ENCODE measurements at regions not wholly inside any gene's neighbourhood (a gene's known extent, or its start where the extent isn't known, plus 50 kb on each side); places are given as distances from the start of the nearest gene placed in this dataset.

DNA sequence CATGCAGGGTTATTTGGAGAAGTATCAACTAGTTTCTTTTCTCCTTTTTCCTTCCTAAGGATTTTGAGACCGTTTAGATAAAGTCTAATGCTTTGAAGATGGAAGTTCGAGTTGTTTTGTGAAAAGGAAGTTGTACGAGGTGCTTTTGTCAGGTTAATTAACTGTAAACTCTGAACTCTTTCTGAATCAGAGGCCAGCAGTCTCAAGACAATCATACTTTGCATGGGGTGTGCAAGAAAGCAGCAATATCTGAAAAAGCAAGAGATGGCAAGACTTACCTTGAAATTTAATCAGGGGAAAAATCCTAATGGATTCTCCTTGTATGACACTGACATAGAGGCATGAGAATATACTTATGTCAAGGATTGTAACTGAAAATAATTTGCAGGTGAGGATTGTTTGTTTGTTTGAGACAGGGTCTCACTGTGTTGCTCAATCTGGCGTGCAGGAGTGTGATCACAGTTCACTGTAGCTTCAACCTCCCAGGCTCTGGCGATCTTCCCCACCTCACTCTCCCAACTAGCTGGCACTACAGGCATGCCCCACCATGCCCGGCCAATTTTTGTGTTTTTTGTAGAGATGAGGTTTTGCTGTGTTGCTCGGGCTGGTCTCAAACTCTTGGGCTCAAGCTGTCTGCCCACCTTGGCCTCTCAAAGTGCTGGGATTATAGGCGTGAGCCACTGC, 170.2 kb upstream of the HMGA2 start:
- Mint-ChIP-seq H3K4me1 (ENCODE audit: unreplicated experiment) (peaks cover 16% of the 10 kb centered on the region), H3K36me3 (no peaks in the 10 kb centered on the region), H3K27ac (no peak overlapping the region), H3K27me3 (peaks cover 1% of the 10 kb centered on the region), H3K9me3 (peaks cover under 1% of the 10 kb centered on the region), H3K4me3 (no peak overlapping the region)
- TF ChIP-seq, protein P1, sequence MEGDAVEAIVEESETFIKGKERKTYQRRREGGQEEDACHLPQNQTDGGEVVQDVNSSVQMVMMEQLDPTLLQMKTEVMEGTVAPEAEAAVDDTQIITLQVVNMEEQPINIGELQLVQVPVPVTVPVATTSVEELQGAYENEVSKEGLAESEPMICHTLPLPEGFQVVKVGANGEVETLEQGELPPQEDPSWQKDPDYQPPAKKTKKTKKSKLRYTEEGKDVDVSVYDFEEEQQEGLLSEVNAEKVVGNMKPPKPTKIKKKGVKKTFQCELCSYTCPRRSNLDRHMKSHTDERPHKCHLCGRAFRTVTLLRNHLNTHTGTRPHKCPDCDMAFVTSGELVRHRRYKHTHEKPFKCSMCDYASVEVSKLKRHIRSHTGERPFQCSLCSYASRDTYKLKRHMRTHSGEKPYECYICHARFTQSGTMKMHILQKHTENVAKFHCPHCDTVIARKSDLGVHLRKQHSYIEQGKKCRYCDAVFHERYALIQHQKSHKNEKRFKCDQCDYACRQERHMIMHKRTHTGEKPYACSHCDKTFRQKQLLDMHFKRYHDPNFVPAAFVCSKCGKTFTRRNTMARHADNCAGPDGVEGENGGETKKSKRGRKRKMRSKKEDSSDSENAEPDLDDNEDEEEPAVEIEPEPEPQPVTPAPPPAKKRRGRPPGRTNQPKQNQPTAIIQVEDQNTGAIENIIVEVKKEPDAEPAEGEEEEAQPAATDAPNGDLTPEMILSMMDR (conservative IDR thresholded peaks at IDR 0.05), result no peak
- DNase-seq (ENCODE audit: extremely low spot score, unreplicated experiment), result no peak

DNA sequence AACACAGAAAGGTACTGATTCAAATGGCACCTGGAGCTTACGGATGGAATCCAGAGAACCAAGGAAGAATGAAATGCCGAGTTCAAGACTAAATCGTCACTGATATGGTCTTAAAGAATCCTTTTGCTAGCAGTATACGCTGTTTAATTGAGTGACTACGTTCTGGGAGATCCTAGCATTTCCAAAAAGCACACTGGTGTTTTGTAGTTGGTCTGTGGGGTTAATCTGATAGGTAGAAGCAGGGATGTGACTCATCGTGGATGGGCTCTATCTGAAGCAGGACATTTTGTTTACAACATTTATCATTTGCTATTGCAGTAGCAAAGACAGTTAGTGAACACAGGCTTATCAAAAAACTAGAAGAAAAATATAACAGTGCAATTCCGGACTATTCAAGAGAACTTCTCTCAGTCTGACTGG, 169.2 kb upstream of the HMGA2 start:
- no peak for DNase-seq (ENCODE audit: extremely low spot score, unreplicated experiment)
- Mint-ChIP-seq H3K4me3 (no peak overlapping the region), H3K27ac (no peak overlapping the region), H3K27me3 (peaks cover 7% of the 10 kb centered on the region), H3K36me3 (no peaks in the 10 kb centered on the region), H3K4me1 (ENCODE audit: unreplicated experiment) (peaks cover 16% of the 10 kb centered on the region), H3K9me3 (peaks cover 8% of the 10 kb centered on the region)
- TF ChIP-seq, protein P1 (conservative IDR thresholded peaks at IDR 0.05), result no peak

DNA sequence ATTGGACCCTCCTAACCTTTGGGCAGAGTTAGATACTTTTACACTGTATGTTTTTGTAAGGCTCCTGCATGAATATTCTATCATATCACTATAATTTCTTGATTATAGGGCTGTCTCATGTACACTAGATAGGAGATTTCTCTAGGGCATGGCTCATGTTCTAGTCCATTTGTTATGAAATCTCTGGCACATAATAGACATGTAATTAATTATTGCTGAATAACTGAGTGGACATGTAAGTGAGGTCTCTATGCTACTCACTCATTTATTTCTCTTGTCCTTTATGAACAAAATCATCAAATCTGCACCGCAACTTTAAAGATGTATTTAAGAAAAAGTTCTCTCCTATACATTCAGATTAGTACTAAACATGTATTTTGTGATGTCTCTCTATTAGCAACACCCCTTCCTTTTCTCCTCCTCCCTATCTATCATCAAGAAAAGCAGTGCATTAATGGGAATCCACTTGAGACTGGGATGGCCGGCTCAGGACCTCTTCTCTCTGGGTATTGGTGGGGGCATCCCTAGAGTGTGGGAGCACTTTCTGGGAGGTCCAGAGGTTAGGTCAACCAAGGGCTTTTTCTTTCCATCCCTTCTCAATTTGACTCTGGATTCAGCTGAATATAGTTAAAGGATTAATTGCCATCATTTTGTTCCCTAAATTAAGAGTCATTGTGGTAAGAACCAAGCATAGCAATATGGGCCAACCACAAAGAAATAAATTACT, 168.0 kb upstream of the HMGA2 start:
- TF ChIP-seq, protein P1 (conservative IDR thresholded peaks at IDR 0.05), result no peak
- no peak overlapping the region for H3K27ac Mint-ChIP-seq
- peaks cover 10% of the 10 kb centered on the region for H3K27me3 Mint-ChIP-seq
- peaks cover 16% of the 10 kb centered on the region for H3K4me1 Mint-ChIP-seq (ENCODE audit: unreplicated experiment)
- H3K9me3 Mint-ChIP-seq, result peaks cover 8% of the 10 kb centered on the region
- no peak for DNase-seq (ENCODE audit: extremely low spot score, unreplicated experiment)
- no peak overlapping the region for H3K4me3 Mint-ChIP-seq
- no peaks in the 10 kb centered on the region for H3K36me3 Mint-ChIP-seq

DNA sequence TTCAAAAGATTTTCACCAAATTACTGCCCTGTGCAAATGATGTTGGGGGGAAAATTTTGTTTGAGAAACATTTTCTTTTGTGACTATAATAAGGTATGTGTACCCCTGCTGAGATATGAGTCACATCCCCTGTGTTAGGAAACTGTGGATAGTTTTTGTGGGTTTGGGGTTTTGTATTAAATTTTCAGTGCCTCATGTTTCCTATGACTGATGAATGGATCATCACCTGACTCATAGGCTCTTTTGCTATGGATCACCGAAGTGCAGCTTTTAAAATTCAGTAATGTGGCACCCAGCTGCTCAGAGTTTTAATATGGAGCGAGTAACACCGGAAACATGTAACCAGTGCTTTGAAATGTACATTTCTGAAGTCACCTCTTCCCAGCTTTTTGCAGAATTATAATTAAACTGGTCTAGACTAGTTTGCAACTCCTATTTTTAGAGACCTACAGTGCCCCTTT, 167.4 kb upstream of the HMGA2 start:
- no peak overlapping the region for H3K4me3 Mint-ChIP-seq
- H3K9me3 Mint-ChIP-seq, result peaks cover 8% of the 10 kb centered on the region
- peaks cover 10% of the 10 kb centered on the region for H3K27me3 Mint-ChIP-seq
- H3K4me1 Mint-ChIP-seq (ENCODE audit: unreplicated experiment), result peaks cover 16% of the 10 kb centered on the region
- TF ChIP-seq, protein P1 (conservative IDR thresholded peaks at IDR 0.05), result no peak
- DNase-seq (ENCODE audit: extremely low spot score, unreplicated experiment), result no peak
- no peak overlapping the region for H3K27ac Mint-ChIP-seq
- H3K36me3 Mint-ChIP-seq, result no peaks in the 10 kb centered on the region

DNA sequence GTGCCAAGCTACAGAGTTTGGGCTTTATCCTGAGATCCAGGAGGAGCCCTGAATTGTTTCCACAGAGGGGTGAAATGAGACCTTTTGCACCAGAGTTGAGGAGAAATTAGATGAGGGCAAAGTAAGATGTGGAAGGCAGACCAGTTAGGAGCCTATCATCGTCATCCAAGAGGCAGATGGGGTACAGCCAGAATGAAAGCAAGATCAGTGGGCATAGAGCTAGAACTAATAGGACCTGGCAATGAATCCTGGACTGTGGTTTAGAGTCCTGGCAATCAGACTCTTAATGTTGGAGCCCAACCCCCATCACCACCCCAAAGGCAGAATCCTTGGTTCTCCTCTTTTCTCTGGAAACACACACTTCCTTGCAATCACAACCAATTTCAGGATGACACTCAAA, 166.6 kb upstream of the HMGA2 start:
- no peak overlapping the region for H3K4me3 Mint-ChIP-seq
- TF ChIP-seq, protein P1 (conservative IDR thresholded peaks at IDR 0.05), result no peak
- no peak for DNase-seq (ENCODE audit: extremely low spot score, unreplicated experiment)
- peaks cover 16% of the 10 kb centered on the region for H3K4me1 Mint-ChIP-seq (ENCODE audit: unreplicated experiment)
- no peaks in the 10 kb centered on the region for H3K36me3 Mint-ChIP-seq
- H3K9me3 Mint-ChIP-seq, result peaks cover 8% of the 10 kb centered on the region
- peaks cover 10% of the 10 kb centered on the region for H3K27me3 Mint-ChIP-seq
- no peak overlapping the region for H3K27ac Mint-ChIP-seq

All from type B pancreatic cell (in vitro differentiated cells).